Gastroesophageal sphincter (tissue), 3 donors: ENCODE measurements at regions not wholly inside any gene's neighbourhood (a gene's known extent, or its start where the extent isn't known, plus 50 kb on each side); places are given as distances from the start of the nearest gene placed in this dataset.

Source experiments
- CTCF ChIP-seq, 4 experiments: fragments of 200-600 bp in 2 of 4; fragments of 450-650 bp in 2 of 4; sonication (generic) in 1 of 4; IDR thresholded peaks; one replicate each; pipeline ENCODE4 v1.5.1; 2017 to 2019; ENCODE audit warnings: antibody characterized with exemption in 4 of 4, mild to moderate bottlenecking in 2 of 4, moderate library complexity in 2 of 4
- POLR2A ChIP-seq, 2 donors: fragments of 450-650 bp; IDR thresholded peaks; one replicate each; pipeline ENCODE4 v1.6.1; 2017; ENCODE audit warnings: antibody characterized with exemption in 2 of 2, mild to moderate bottlenecking in 2 of 2, moderate library complexity in 1 of 2
- POLR2AphosphoS5 ChIP-seq: sonication (generic); formaldehyde crosslinking; IDR thresholded peaks from one replicate; pipeline ENCODE4 v1.6.1; 2017; ENCODE audit warnings: antibody characterized with exemption

- TF ChIP-seq CTCF (IDR thresholded peaks at IDR 0.05), result no peak
- no peak for TF ChIP-seq POLR2AphosphoS5
- TF ChIP-seq POLR2A (IDR thresholded peaks at IDR 0.05), result no peak
Measured at GRCh38 chr6:76694795-76695194, 622.3 kb upstream of the IMPG1 start.
